GM12892 (cell line): ENCODE measurements at regions not wholly inside any gene's neighbourhood (a gene's known extent, or its start where the extent isn't known, plus 50 kb on each side); places are given as distances from the start of the nearest gene placed in this dataset.

ENCODE experiments used
- POLR2A ChIP-seq: IDR thresholded peaks from 2 replicates; pipeline ENCODE4 v1.6.1; 2011; ENCODE audit warnings: low read depth, low read length, control low read depth
- POLR2AphosphoS5 ChIP-seq: IDR thresholded peaks from 2 replicates; pipeline ENCODE4 v1.6.1; 2011; ENCODE audit warnings: low read depth, low read length, control low read depth

GRCh38 chr1:195981448-195982139 is 626.6 kb downstream of the KCNT2 start:
- TF ChIP-seq POLR2AphosphoS5 (no peak), POLR2A (no peak)
